GM12875 (cell line): ENCODE measurements at regions not wholly inside any gene's neighbourhood (a gene's known extent, or its start where the extent isn't known, plus 50 kb on each side); places are given as distances from the start of the nearest gene placed in this dataset.

ENCODE experiments used
- H3K4me3 ChIP-seq: one replicate; pipeline ENCODE4 v1.5.1; 2011; ENCODE audit warnings: low read depth, low read length, control low read depth
- CTCF ChIP-seq: IDR thresholded peaks from 2 replicates; pipeline ENCODE4 v1.5.1; 2011; ENCODE audit warnings: low read depth, mild to moderate bottlenecking, control low read depth, inconsistent platforms, low read length, moderate library complexity, borderline replicate concordance; ENCODE audit not compliant: insufficient read depth

GRCh38 chr7:24478137-24478655 is 95.1 kb upstream of the PALS2 start:
- no peak overlapping the region for H3K4me3 ChIP-seq
- TF ChIP-seq CTCF = no peak

GRCh38 chr7:24480501-24480900 is 92.8 kb upstream of the PALS2 start:
- no peak overlapping the region for H3K4me3 ChIP-seq
- TF ChIP-seq CTCF = no peak

GRCh38 chr7:24483804-24484203 is 89.4 kb upstream of the PALS2 start:
- no peak for TF ChIP-seq CTCF
- H3K4me3 ChIP-seq = no peak overlapping the region

- no peak for TF ChIP-seq CTCF
- no peak overlapping the region for H3K4me3 ChIP-seq
These were observed 80.7 kb upstream of the PALS2 start for GRCh38 chr7:24492576-24492975.

- 0 out of 2 replicates have a peak, but pooled peaks have one; percentile 2 for TF ChIP-seq CTCF
- H3K4me3 ChIP-seq = no peak overlapping the region
These were observed 78.4 kb upstream of the PALS2 start for GRCh38 chr7:24494832-24495231.

GRCh38 chr7:24496036-24496435 is 77.2 kb upstream of the PALS2 start:
- no peak for TF ChIP-seq CTCF
- H3K4me3 ChIP-seq = no peak overlapping the region

GRCh38 chr7:24498439-24498838 is 74.8 kb upstream of the PALS2 start:
- no peak for TF ChIP-seq CTCF
- no peak overlapping the region for H3K4me3 ChIP-seq
